Thyroid gland (tissue), 4 donors: ENCODE measurements at regions not wholly inside any gene's neighbourhood (a gene's known extent, or its start where the extent isn't known, plus 50 kb on each side); places are given as distances from the start of the nearest gene placed in this dataset.

Experiments used
- DNase-seq, 2 donors: peaks; one replicate each; pipeline ENCODE4 v3.0.0-alpha.2; 2019
- H3K27ac ChIP-seq, 3 donors: fragments of 200-600 bp; sonication (generic); 1 replicate in 2 of 3; 2 replicates in 1 of 3; pipeline ENCODE4 v1.5.1; 2016 to 2019; ENCODE audit warnings: mild to moderate bottlenecking in 1 of 3, moderate library complexity in 1 of 3
- H3K27me3 ChIP-seq: fragments of 200-600 bp; sonication (generic); one replicate; pipeline ENCODE4 v1.5.1; 2019
- H3K36me3 ChIP-seq, 2 donors: fragments of 200-600 bp; sonication (generic); one replicate each; pipeline ENCODE4 v1.5.1; 2016 to 2019
- H3K4me1 ChIP-seq, 2 donors: fragments of 200-600 bp; sonication (generic); one replicate each; pipeline ENCODE4 v1.5.1; 2017 to 2019
- H3K4me3 ChIP-seq, 3 donors: fragments of 200-600 bp; sonication (generic); replicated peaks in 1 of 3; 1 replicate in 2 of 3; 2 replicates in 1 of 3; pipeline ENCODE4 v1.5.1; 2016; ENCODE audit warnings: mild to moderate bottlenecking in 1 of 3
- H3K9me3 ChIP-seq: fragments of 200-600 bp; sonication (generic); one replicate; pipeline ENCODE4 v1.5.1; 2017
- POLR2A ChIP-seq, 2 donors: fragments of 450-650 bp; IDR thresholded peaks; one replicate each; pipeline ENCODE4 v1.6.1; 2017; ENCODE audit warnings: antibody characterized with exemption in 2 of 2, mild to moderate bottlenecking in 2 of 2, moderate library complexity in 1 of 2
- WGBS, 2 donors: methylation state at CpG; one replicate each; pipeline ENCODE4 v1.1.5; 2017; 5-methylcytosine and 5-hydroxymethylcytosine counted together
- intact Hi-C: fragments of 100-400 bp; cut with DNase I; formaldehyde crosslinking; loops from one replicate; pipeline ENCODE4 v1.15.1; 2023
- TF ChIP-seq, protein P1 (sequence below), 6 experiments: fragments of 200-600 bp in 3 of 6; fragments of 450-650 bp in 3 of 6; sonication (generic) in 3 of 6; IDR thresholded peaks; one replicate each; pipeline ENCODE4 v1.5.1; 2016 to 2019; ENCODE audit warnings: antibody characterized with exemption in 6 of 6, mild to moderate bottlenecking in 2 of 6, inconsistent platforms in 1 of 6, moderate library complexity in 1 of 6

DNA sequence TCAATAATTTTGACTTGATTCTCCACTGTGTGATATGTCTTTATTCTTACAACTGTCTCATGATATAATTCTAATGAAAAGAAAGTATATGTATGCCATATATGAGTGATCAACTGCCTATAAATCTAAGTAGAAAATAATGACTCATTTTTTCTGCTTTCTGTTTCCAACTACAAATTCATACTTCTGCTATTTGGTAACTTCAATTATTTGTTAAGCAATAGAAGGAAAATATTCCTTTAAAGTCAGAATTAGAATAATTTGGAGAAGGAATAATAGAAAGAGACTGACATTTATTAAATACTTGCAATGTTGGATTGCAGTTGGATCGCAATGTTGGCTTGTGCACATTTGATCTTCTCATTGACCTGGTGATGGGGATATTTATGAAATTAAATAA lies 204.2 kb upstream of the PACRGL start:
- H3K9me3 ChIP-seq = no peaks in the 10 kb centered on the region
- no peak for DNase-seq
- H3K4me3 ChIP-seq = no peak overlapping the region
- H3K27ac ChIP-seq = no peak overlapping the region
- no peak for TF ChIP-seq POLR2A (IDR thresholded peaks at IDR 0.05)
- TF ChIP-seq, protein P1, sequence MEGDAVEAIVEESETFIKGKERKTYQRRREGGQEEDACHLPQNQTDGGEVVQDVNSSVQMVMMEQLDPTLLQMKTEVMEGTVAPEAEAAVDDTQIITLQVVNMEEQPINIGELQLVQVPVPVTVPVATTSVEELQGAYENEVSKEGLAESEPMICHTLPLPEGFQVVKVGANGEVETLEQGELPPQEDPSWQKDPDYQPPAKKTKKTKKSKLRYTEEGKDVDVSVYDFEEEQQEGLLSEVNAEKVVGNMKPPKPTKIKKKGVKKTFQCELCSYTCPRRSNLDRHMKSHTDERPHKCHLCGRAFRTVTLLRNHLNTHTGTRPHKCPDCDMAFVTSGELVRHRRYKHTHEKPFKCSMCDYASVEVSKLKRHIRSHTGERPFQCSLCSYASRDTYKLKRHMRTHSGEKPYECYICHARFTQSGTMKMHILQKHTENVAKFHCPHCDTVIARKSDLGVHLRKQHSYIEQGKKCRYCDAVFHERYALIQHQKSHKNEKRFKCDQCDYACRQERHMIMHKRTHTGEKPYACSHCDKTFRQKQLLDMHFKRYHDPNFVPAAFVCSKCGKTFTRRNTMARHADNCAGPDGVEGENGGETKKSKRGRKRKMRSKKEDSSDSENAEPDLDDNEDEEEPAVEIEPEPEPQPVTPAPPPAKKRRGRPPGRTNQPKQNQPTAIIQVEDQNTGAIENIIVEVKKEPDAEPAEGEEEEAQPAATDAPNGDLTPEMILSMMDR (IDR thresholded peaks at IDR 0.05) = no peak
- no peaks in the 10 kb centered on the region for H3K27me3 ChIP-seq
- H3K36me3 ChIP-seq = no peaks in the 10 kb centered on the region
- whole genome bisulfite sequencing, 2 donors = 96 to 98% methylated on average over 1 of the region's 1 CpG
- intact Hi-C loops = no loop called here
- H3K4me1 ChIP-seq = no peaks in the 10 kb centered on the region

DNA sequence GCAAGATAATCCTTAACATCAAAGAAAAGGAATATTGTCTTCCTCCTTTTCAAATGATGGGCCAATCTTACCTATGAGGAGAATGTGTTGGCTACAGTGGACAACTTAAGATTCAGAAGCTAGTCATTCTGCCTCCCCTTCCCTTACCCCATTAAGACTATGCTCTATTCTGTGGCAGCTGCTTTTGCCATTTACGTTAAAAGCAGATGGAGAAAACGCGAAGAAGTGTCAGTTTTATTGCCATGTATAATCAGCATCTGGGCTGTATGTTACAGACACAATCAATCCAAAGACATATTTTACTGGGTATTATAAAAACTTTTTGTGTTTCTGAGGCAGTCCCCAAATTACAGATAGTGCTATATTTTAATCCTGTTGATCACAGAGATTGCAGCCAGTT lies 196.1 kb upstream of the PACRGL start:
- Histone ChIP-seq H3K9me3 (no peaks in the 10 kb centered on the region), H3K4me3 (no peak overlapping the region), H3K36me3 (no peaks in the 10 kb centered on the region), H3K27ac (no peak overlapping the region), H3K27me3 (no peaks in the 10 kb centered on the region), H3K4me1 (no peaks in the 10 kb centered on the region)
- DNase-seq = no peak
- WGBS, 2 donors = 90 to 93% methylated on average over 3 of the region's 3 CpGs
- intact Hi-C loops = no loop called here
- TF ChIP-seq, protein P1 (IDR thresholded peaks at IDR 0.05) = no peak
- no peak for TF ChIP-seq POLR2A (IDR thresholded peaks at IDR 0.05)

DNA sequence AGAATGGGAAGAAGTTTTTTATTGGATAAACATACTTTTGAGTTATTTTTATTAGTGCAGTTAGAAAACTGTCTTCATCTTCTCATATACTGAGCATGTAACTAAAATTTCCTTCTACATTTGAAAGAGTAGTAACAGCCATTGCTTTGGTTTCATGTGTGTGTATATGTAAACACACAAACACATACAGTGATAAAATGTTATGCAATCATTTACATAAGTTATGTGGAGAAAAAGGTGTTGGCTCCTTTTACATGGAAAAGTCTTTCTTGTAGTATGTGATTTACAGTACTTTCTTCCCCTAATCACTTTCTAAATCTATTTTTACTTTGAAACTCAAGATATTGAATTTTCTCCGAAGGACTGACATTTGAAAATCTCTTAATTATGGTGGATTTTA lies 194.3 kb upstream of the PACRGL start:
- intact Hi-C loops = no loop called here
- Histone ChIP-seq H3K27me3 (no peaks in the 10 kb centered on the region), H3K4me1 (no peaks in the 10 kb centered on the region), H3K4me3 (no peak overlapping the region), H3K27ac (no peak overlapping the region), H3K36me3 (no peaks in the 10 kb centered on the region), H3K9me3 (no peaks in the 10 kb centered on the region)
- 92 to 93% methylated on average over 1 of the region's 1 CpG for WGBS, 2 donors
- TF ChIP-seq, protein P1 (IDR thresholded peaks at IDR 0.05) = no peak
- TF ChIP-seq POLR2A (IDR thresholded peaks at IDR 0.05) = no peak
- no peak for DNase-seq

DNA sequence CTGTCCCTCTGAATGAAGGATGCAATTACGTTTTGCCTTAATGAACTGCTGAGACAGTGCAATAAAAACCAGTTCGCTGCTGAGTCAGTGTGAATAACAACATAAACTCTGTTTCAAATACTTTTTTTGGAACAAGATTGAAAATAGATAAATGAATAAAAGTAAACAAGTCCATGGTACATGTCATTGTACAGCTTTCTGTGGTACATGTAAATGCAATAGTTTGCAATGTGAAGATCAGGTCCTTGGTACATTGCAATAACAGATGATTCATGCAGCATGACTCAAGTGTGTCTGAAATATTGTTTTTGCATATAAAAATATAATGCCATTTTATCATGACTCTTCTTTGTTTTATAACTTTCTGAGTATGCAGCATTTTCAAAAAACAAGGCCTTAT lies 193.4 kb upstream of the PACRGL start:
- no peak overlapping the region for H3K4me3 ChIP-seq
- H3K9me3 ChIP-seq = no peaks in the 10 kb centered on the region
- intact Hi-C loops = no loop called here
- no peaks in the 10 kb centered on the region for H3K4me1 ChIP-seq
- TF ChIP-seq POLR2A (IDR thresholded peaks at IDR 0.05) = no peak
- no peak overlapping the region for H3K27ac ChIP-seq
- H3K27me3 ChIP-seq = no peaks in the 10 kb centered on the region
- no peaks in the 10 kb centered on the region for H3K36me3 ChIP-seq
- WGBS, 2 donors = 85 to 86% methylated on average over 2 of the region's 2 CpGs
- DNase-seq = no peak

DNA sequence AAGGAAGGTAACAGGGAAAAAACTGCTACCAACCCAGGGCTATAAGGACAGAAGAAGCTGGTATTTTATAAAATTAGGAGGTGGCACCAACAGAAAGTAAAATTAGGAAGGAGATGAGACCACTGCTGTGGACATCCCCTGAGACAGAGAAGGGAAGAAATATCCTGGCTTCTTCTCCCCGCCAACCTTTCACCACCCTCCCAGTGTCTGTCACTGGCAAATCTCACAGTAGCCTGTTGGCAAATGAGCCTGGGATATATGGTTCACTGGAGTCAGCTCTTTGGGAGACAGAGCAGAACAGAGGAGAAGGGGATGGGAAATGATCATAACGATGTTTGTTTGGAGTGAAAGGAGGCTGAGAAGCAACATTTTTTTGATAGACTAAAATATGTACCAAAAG lies 190.9 kb upstream of the PACRGL start:
- no peaks in the 10 kb centered on the region for H3K9me3 ChIP-seq
- no peak for TF ChIP-seq POLR2A (IDR thresholded peaks at IDR 0.05)
- TF ChIP-seq, protein P1 (IDR thresholded peaks at IDR 0.05) = no peak
- no peak overlapping the region for H3K4me3 ChIP-seq
- WGBS, 2 donors = 74 to 83% methylated on average over 2 of the region's 2 CpGs
- no peak for DNase-seq
- H3K36me3 ChIP-seq = no peaks in the 10 kb centered on the region
- no peaks in the 10 kb centered on the region for H3K4me1 ChIP-seq
- no peaks in the 10 kb centered on the region for H3K27me3 ChIP-seq
- intact Hi-C loops = no loop called here
- H3K27ac ChIP-seq = no peak overlapping the region
